ENCODE measurements at regions not wholly inside any gene's neighbourhood (a gene's known extent, or its start where the extent isn't known, plus 50 kb on each side); places are given as distances from the start of the nearest gene placed in this dataset.

GRCh38 chr4:100970414-100970813 is 376.9 kb downstream of the PPP3CA start:
- DNase-seq (ENCODE audit: extremely low read depth, low read depth) = no peak

- DNase-seq (ENCODE audit: extremely low read depth, low read depth) = no peak
Measured at GRCh38 chr4:100969925-100970324, 377.4 kb downstream of the PPP3CA start.

GRCh38 chr4:100968046-100968445 is 379.3 kb downstream of the PPP3CA start:
- DNase-seq (ENCODE audit: extremely low read depth, low read depth) = no peak

GRCh38 chr4:100963627-100964026 is 383.7 kb downstream of the PPP3CA start:
- DNase-seq (ENCODE audit: extremely low read depth, low read depth) = no peak

GRCh38 chr4:100962698-100963097 is 384.6 kb downstream of the PPP3CA start:
- DNase-seq (ENCODE audit: extremely low read depth, low read depth) = no peak

- DNase-seq (ENCODE audit: extremely low read depth, low read depth) = no peak
Measured at GRCh38 chr4:100960232-100960631, 387.1 kb downstream of the PPP3CA start.

GRCh38 chr4:100954046-100954445 is 393.3 kb downstream of the PPP3CA start:
- no peak for DNase-seq (ENCODE audit: extremely low read depth, low read depth)

- DNase-seq (ENCODE audit: extremely low read depth, low read depth) = no peak
Measured at GRCh38 chr4:100953616-100954015, 393.7 kb downstream of the PPP3CA start.

- DNase-seq (ENCODE audit: extremely low read depth, low read depth) = no peak
Measured at GRCh38 chr4:100952590-100952989, 394.7 kb downstream of the PPP3CA start.

- DNase-seq (ENCODE audit: extremely low read depth, low read depth) = no peak
Measured at GRCh38 chr4:100949350-100949935, 397.9 kb downstream of the PPP3CA start.

- DNase-seq (ENCODE audit: extremely low read depth, low read depth) = no peak
Measured at GRCh38 chr4:100948911-100949310, 398.4 kb downstream of the PPP3CA start.

GRCh38 chr4:100945789-100946188 is 401.5 kb downstream of the PPP3CA start:
- DNase-seq (ENCODE audit: extremely low read depth, low read depth) = no peak

GRCh38 chr4:100938698-100939097 is 408.6 kb downstream of the PPP3CA start:
- no peak for DNase-seq (ENCODE audit: extremely low read depth, low read depth)

GRCh38 chr4:100936661-100937375 is 410.5 kb downstream of the PPP3CA start:
- no peak for DNase-seq (ENCODE audit: extremely low read depth, low read depth)

- DNase-seq (ENCODE audit: extremely low read depth, low read depth) = peak; percentile 24
Measured at GRCh38 chr4:100935090-100935489, 412.2 kb downstream of the PPP3CA start.

- DNase-seq (ENCODE audit: extremely low read depth, low read depth) = no peak
Measured at GRCh38 chr4:100933628-100934027, 413.7 kb downstream of the PPP3CA start.

GRCh38 chr4:100929758-100930157 is 411.9 kb upstream of the EMCN start:
- DNase-seq (ENCODE audit: extremely low read depth, low read depth) = no peak

- no peak for DNase-seq (ENCODE audit: extremely low read depth, low read depth)
Measured at GRCh38 chr4:100929135-100929534, 411.3 kb upstream of the EMCN start.

GRCh38 chr4:100926039-100926717 is 408.4 kb upstream of the EMCN start:
- DNase-seq (ENCODE audit: extremely low read depth, low read depth) = no peak

- DNase-seq (ENCODE audit: extremely low read depth, low read depth) = no peak
Measured at GRCh38 chr4:100913685-100914084, 395.9 kb upstream of the EMCN start.

- DNase-seq (ENCODE audit: extremely low read depth, low read depth) = no peak
Measured at GRCh38 chr4:100908540-100908939, 390.7 kb upstream of the EMCN start.
